GM18951 (cell line): ENCODE measurements at regions not wholly inside any gene's neighbourhood (a gene's known extent, or its start where the extent isn't known, plus 50 kb on each side); places are given as distances from the start of the nearest gene placed in this dataset.
"Not testable (repeated sequence)": the region's sequence is repeated elsewhere in the genome, so short reads cannot be mapped to it uniquely, and the experiment has no call there.

Experiments used
- in situ Hi-C: fragments of 300-500 bp; cut with MboI; formaldehyde crosslinking; loops from one replicate; pipeline ENCODE4 v1.12.0; 2022; ENCODE audit warnings: low sequenced_read_pairs, mixed read lengths, inconsistent platforms; ENCODE audit not compliant: unreplicated experiment

DNA sequence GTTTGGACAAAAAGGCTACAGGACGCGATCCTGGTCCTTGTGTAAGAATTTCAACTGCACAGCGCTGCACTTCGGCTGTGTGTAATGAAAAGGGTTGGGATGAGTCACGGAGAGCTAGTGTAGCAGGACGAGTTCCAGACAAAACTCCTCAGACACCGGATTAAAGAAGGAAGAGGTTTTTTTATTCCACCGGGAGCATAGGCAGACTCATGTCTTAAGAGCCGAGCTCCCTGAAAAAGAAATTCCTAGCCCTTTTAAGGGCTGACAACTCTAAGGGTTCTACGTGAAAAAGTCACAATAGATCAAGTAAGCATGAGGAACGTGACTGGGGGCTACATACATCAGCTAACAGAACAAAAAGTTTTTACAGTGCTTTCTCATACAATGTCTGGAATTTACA, 54.8 kb upstream of the FAM90A1 start:
- in situ Hi-C loops = not testable (repeated sequence)

DNA sequence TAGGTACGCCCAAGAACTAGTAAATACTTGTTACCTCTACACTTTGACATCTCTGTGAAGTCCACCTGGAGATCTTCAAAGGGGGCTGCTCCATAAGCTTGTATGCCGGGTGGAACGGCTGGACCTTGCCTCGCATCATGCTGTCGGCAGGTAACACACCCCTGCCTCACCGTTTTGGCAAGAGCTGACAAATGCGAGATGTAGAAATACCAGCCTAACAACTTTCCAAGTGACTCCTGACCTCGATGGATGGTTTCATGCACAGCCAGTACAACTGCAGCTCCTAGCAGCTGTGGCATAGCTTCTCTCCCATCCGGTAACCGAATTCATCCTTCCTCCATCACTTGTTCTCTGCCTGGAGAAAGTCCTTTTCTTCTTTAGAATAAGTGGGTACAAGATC, 58.3 kb upstream of the FAM90A1 start:
- in situ Hi-C loops = not testable (repeated sequence)

DNA sequence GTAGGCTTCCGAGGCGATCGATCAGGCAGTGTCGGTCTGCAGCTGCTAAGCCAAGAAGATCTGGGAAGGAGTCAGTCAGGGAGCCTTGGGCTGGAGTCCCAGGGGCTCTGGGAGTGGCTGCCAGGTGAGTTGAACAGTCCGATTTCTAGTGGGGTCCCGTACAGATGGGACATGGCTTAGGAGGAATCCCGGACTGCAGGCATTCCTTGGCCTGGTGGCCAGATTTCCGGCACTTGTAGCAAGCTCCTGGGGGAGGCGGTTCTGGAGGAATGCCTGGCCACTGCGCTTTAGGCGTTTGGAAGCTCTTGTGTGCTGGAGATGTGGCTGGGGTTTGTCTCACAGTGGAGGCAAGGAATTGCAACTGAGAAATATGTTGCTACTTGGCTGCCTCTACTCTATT, 64.3 kb upstream of the FAM90A1 start:
- in situ Hi-C loops = not testable (repeated sequence)

DNA sequence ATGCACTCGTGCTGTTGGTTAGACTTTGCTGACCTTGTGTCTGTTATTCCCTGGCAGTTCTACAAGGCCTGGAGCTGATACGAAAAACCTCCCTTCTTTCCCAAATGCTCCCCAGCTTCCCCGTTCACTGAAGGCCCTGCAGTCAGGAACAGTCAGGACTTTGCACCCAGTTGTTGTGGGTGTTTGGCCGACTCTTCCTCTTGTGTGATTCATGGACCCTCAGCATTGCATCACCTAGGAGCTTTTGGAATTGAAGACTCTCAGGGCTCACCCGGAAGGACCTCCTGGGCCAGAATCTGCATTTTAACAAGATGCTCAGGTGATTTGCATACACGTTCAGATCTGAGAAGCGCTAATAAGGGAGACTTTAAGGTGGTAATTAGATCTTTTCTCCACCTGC, 67.2 kb upstream of the FAM90A1 start:
- in situ Hi-C loops = not testable (repeated sequence)

DNA sequence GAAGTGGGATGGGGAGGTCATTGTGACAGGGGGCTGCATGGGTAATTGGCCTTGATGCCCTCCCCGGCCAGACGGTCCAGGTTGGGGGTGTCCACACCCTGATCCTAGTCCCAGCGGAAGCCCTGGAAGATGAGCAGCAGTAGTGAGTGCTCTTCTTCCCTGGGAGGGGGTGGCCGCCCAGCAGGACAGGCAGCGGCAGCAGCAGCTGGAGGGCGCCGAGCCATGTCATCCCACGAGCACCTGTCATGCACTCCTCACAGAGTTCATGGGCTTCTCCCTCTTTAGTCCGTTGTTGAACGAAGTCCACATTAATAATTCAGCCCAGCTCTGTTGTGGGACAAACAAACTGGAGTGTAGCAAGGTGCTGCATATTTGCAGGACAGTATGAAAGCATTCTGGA, 81.2 kb upstream of the FAM90A1 start:
- in situ Hi-C loops = not testable (repeated sequence)

DNA sequence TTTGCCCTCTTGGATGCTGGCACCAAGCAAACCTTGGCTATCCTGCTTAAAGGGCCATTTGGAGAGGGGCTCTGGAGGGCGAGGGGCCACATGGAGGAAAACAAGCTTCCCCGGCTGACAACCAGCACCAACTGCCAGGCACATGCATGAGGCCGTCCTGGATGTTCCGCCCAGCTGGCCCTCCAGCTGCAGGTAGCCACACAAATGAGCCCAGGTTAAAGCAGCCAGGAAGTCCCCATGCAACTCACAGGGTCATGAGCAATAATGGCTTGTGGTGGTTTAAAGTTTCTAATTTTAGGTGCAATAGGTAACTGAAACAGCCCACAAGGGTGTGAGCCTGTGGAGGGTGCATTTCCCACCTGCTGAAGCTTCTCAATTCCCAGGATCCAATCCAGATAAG, 88.6 kb upstream of the FAM90A1 start:
- in situ Hi-C loops = not testable (repeated sequence)

DNA sequence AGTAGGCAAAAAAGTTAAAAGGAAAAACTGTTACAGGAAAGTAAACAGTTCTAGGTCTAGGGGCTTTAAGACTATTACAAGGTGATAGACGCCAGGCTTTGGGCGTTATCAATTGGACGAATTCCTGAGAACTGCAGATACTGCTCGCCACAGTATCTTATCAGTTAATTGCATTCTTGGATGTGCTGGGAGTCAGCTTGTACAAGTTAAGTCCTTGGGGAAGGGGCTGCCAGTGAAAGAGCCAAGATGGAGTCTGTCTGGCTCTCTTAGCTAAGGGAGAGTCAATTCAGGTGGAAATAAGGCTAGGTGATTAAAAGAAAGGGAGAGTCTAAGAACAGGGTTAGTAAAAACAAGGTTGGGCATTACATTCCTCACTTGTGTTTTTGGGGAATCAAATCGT, 90.3 kb upstream of the FAM90A1 start:
- in situ Hi-C loops = not testable (repeated sequence)

DNA sequence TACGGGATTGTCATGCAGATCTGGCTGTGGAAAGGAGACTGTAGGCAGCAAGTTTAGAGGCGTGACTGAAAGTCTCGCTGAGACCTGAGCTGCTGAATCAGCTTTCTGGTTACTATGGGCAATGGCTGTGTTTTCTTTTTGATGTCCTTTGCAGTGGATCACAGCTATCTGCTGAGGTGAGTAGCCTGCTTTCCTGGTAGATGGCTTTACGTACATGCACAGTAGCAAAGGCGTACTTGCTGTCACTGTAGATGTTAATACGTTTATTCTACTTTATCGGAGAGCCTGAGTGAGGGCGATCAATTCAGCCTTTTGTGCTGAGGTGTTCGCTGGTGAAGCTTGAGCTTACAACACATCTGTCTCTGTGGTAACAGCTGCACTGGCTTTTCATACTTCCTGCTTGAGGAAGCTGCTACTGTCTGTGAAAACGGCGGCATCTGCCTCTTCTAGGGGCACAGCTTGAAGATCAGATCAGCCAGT, 92.9 kb upstream of the FAM90A1 start:
- in situ Hi-C loops = not testable (repeated sequence)

DNA sequence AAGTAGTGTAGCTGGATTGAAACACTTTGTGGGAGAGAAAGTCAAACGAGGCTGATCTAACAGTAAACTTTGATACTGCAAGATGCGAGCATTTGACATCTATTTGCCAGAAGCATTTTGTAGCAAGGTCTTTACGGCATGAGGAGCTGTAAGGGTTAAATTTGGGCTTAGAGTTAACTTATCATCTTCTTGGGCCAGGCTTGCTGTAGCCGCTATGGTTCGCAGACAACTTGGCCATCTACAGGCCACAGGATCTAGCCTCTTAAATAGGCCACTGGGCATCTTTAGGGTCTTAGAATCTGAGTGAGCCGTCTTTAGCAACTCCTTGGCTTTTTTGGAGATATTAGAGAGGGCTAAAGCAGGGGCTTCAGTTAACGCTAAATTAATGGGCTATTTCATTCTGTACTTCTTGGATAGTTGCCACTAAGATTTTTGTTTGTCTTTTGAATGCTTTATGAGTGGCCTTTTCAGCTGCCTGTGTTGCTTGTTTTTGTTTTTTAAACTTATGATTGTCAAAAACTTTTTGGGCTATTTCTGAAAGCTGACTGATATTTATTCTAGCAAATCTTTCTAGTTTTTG, 93.5 kb upstream of the FAM90A1 start:
- in situ Hi-C loops = not testable (repeated sequence)

DNA sequence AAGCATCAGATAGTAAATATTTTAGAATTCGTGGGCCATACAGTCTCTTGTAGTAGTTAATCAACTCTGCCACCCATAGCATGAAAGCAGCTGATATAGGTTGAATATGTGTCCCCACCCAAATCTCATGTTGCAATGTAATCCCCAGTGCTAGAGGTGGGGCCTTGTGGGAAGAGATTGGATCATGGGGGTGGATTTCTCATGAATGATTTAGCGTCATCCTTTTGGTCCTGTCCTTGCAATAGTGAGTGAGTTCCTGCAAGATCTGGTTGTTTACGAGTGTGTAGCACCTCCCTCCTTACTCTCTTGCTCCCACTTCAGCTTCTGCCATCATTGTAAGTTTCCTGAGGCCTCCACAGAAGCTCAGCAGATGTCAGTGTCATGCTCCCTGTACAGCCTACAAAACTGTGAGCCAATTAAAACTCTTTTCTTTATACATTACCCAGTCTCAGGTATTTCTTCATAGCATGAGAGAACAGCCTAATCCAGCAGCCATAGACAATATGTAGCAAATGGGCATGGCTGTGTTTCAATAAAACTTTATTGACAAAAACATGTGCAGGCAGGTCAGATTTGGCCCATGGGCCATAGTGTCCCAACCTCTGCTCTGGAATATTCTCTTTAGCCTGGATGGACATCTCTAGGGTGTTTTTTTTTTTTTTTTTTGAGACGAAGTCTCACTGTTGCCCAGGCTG, 97.9 kb upstream of the FAM90A1 start:
- in situ Hi-C loops = not testable (repeated sequence)

DNA sequence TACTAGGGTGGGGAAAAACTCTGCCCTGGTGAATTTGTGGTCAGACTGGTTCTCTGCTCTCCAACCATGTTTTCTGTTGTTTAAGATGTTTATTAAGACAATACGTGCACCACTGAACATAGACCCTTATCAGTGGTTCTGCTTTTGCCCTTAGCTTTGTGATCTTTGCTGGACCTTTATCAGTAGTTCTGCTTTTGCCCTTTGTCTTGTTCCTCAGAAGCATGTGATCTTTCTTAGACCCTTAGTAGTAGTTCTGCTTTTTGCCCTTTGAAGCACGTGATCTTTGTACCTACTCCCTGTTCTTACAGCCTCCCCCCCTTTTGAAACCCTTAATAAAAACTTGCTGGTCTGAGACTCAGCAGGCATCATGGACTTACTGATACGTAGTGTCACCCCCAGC, 101.4 kb upstream of the FAM90A1 start:
- in situ Hi-C loops = not testable (repeated sequence)

DNA sequence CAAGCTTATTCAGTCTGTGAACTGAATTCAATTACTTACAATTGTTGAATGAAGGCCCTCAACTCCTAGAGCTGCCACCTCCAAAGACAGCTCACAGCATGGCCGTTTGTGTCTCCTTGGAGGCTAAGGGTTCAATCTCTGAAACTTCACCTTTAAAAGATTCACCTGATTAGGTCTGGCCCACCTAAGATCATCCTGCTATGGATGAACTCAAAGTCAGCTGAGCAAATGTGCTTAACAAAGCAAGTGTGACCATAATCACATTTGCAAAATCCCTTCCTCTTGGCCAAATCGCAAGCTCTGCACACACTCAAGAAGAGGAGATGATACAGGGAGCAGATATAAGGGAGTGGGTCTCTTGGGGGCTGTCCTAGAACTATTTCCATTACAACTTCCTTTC, 105.0 kb upstream of the FAM90A1 start:
- in situ Hi-C loops = not testable (repeated sequence)

DNA sequence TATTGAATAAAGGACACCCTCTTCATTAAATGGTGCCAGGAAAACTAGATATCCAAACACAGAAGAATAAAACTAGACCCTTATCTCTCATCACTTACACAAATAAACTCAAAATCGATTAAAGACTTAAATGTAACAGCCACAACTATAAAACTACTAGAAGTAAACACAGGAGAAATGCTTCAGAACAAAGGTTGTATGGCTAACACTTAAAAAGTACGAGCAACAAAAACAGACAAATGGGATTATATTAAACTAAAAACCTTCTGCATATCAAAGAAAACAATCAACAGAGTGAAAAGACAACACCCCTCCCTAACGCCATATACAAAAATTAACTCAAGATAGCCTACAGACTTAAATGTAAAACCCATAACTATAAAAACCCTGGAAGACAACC, 104.7 kb upstream of the CLEC6A start:
- in situ Hi-C loops = not testable (repeated sequence)

DNA sequence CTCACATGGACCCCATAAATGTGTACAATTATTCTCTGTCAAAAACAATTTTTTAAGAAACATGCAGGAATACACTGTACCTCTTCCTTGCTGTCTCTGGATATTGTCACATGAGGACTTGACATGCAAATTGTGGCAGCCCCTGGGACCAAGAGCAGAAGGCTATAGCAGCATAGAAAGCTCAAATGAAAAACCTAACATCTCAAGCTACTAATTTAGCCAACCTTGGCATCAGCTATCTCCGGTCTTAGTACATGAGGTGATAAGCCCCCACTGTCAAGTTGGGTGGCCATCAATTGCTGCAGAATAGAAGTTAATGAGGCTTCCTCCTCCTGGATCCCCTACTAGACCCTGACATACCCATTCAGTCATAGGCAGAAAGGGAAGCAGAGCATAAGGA, 101.0 kb upstream of the CLEC6A start:
- in situ Hi-C loops = not testable (repeated sequence)

DNA sequence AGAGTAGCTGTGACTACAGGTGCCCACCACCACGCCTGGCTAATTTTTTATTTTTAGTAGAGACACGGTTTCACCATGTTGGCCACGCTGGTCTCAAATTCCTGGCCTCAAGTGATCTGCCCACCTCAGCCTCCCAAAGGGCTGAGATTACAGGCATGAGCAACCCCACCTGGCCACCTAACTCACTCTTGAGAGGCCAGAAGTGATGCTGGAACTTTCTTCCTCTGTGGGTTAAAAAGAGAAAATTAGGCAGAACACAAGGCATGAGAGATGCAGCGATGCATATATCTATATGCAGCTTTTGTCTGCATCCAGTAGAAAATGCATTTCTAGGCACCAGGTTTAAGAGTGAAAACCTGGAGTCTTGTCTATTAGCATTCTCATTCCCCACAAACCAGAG, 100.2 kb upstream of the CLEC6A start:
- in situ Hi-C loops = not testable (repeated sequence)

DNA sequence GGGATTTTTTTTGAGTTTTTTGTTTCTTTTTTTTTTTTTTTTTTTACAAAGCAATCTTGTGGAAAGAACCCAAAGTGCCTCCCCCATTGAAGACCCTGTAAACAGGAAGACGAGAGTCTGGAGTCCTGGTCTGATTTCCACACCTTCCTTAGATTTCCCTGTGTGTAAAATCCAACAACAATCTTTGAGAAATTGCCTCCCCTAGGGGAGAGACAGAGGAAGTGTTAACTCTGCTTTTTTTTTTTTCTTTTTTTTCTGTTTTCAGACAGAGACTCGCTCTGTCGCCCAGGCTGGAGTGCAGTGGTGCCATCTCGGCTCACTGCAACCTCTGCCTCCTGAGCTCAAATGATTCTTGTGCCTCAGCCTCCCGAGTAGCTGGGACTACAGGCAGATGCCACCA, 82.0 kb upstream of the CLEC6A start:
- in situ Hi-C loops = not testable (repeated sequence)

DNA sequence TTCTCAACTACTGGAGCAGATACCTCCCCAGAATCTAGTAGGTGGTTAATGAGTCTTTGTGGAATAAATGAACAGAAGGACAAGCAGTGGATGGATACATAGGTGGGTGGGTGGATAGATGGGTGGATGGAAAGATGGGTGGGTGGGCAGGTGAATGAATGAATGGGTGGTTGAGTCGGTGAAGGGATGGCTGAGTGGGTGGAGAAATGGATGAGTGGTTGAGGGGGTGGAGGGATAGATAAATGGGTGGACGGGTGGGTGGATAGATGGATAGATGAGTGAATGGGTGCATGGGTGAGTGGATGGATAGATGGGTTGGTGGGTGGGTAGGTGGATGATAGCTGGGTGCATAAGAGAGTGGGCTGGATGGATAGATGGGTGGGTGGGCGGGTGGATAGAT, 80.6 kb upstream of the CLEC6A start:
- in situ Hi-C loops = not testable (repeated sequence)

DNA sequence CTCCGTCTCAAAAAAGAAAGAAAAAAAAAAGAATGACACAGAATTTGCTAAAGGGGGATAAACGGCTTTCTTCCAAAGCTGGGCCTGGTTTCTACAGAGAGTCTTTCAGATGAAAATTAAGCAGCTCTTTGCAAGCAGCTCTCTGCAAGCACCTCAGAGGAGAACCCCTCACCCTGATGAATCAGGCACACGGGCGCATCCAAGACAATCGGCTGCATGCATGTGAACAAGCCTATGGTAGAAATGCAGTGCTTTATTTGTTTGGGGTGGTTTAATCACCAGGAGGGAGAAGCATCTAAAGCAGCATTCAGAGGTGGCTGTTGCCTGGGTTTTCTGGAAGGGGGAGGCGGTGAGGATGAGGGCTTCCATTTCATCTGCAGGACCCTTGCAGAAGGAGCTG, 78.0 kb upstream of the CLEC6A start:
- in situ Hi-C loops = not testable (repeated sequence)

DNA sequence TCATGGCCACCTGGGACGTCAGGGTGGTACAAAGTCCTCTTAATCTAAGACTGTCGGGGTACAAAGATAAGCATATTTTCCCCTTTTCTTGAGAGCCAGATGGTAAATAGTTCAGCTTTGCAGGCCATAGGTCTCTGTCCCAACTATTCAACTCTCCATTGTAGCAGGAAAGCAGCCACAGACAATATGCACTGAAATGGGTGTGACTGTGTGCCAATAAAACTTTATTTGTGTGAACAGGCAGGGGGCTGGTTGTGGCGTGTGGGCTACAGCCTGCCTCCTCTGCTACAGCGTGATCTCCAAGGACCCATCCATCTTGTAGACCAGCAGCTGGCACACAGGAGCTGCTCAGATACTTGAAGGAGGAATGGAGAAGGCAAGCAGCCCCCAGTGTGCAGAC, 73.2 kb upstream of the CLEC6A start:
- in situ Hi-C loops = not testable (repeated sequence)

DNA sequence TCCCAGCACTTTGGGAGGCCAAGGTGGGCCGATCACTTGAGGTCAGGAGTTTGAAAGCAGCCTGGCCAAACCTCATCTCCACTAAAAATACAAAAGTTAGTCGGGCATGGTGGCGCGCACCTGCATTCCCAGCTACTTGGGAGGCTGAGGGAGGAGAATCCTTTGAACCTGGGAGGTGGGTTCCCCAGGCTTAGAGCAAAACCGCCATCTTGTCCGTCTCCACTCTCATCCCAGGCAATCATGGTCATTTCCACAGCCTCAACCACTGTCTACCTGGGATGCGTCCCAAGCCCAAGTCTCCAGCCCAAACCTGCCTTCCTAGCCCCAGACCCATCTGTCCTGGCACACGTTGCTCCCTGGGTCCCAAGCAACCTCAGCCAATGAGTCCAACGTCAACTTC, 71.1 kb upstream of the CLEC6A start:
- in situ Hi-C loops = not testable (repeated sequence)

DNA sequence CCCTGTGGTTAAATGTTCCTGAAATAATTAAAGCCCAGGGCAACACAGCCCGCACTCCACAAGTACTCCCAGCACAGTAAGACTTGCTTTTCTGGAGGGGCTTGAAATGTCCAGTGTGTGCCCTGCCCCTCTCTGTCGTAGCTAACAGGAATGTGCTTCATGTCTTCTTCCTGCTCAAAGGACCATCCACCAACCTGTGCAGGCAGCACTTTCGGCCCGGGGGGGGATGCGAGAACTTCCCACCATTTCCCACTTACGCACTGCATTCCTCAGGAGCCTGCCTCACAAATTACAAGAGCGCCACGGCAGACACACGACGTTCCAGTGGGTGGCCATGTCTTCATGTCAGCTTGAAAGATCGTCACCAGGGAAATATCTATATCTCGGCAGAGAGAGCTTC, 70.3 kb upstream of the CLEC6A start:
- in situ Hi-C loops = not testable (repeated sequence)

DNA sequence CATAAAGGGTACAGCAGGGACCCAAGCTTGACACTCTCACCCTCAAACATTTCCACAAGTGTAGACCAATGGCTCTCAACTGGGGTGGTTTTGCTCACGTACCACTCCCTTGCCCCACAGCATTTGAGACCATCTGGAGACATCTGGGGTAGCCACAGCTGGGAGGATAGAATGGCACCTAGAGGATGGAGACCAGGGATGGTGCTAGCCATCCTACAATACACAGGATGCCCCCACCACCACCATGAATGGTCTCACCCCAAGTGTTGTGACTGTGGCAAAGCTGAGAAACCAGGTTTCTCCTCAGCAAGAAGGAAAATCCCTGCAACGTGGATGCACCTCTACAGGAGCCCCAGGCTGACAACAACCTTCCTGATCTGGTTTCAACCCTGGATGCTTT, 69.1 kb upstream of the CLEC6A start:
- in situ Hi-C loops = not testable (repeated sequence)
